HG03342 (cell line): ENCODE measurements at regions not wholly inside any gene's neighbourhood (a gene's known extent, or its start where the extent isn't known, plus 50 kb on each side); places are given as distances from the start of the nearest gene placed in this dataset.

Experiments
- ATAC-seq: cut with Tn5 transposase; IDR thresholded peaks from one replicate; pipeline ENCODE4 v1.9.1; 2021; ENCODE audit warnings: mild to moderate bottlenecking, moderate library complexity; ENCODE audit not compliant: unreplicated experiment

GRCh38 chr15:38878926-38879325, 314.3 kb upstream of the RASGRP1 start:
- no peak for ATAC-seq

- ATAC-seq: no peak
Observed at GRCh38 chr15:38879909-38880471, 315.4 kb upstream of the RASGRP1 start.

DNA sequence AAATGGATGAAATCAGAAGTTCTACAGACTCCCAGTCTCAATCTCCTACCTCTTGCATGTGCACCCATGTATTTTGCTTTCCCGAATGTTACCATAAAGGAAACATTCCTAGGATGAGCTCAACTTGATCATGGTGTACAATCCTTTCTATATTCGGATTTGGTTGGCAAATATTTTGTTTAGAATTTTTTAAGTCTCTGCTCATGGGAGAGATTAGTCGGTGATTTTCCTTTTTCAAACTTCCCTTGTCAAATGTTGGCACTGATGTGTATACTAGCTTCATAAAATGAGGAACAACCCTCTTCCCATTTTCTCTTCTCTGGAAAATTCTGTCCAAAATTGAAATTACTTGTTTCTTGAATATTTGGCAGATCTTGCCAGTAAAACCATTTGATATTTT, 317.6 kb upstream of the RASGRP1 start:
- no peak for ATAC-seq

GRCh38 chr15:38883987-38884386, 319.4 kb upstream of the RASGRP1 start:
- ATAC-seq: no peak

GRCh38 chr15:38885001-38885400, 320.4 kb upstream of the RASGRP1 start:
- ATAC-seq: no peak

- ATAC-seq: no peak
Observed at GRCh38 chr15:38885471-38885952, 320.9 kb upstream of the RASGRP1 start.

GRCh38 chr15:38886315-38887163, 321.9 kb upstream of the RASGRP1 start:
- no peak for ATAC-seq

DNA sequence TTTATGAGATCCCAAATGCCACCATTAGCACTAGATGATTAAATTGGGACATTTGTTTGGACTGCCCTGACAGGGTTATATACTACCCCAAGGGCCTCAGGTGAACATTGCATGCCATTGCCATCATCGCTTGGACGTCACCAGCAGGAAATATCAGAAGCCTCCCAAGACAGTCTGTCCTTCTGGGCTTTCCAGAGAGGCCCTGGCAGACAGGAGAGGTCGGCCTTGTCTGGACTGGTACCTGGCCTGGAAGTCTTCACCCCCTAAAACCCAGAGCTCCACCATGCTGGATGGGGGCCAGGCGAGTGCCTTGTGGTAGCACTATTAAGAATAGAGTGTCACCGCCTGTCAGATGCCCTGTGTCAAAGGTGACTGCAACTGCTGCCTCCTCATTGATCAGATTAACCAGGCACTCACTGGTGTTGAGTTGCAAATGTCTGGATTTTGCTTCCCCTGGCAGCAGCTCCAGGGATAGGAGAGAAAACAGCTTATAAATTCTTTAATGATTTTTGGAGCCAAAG, 324.1 kb upstream of the RASGRP1 start:
- ATAC-seq: no peak

- ATAC-seq: no peak
Observed at GRCh38 chr15:38890194-38890593, 325.6 kb upstream of the RASGRP1 start.

- ATAC-seq: no peak
Observed at GRCh38 chr15:38893925-38894242, 329.3 kb upstream of the RASGRP1 start.

DNA sequence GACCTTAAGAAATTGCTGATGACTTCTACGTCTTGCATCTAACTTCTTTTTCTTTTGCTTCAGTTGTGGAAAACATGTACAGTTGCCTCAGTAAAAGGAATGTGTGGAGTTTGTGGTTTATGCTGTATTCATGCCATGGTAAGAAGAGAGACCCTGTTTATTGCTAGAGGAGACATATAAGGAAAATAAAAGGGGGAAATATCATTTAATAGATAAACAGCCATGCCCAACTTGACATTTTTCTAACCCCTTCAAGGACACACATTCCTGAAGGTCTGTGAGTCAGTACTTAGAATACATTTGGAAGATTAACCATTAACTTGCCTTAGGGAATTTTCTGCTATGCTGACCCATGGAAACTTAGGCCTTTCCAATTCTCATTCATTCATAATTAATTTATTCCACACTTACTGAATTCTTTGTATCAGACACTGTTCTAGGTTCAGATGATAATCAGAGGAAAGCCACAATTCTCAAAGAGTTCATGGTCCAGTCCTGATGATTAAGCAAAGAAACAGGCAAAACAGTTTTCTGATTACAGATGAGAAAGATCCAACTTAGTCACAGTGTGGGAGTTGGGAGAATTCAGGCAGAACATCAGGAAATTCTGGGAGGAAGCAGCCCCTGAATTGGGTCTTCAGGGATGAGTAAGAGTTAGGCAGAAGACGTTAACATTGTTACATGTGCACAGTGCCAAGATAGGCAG, 329.8 kb upstream of the RASGRP1 start:
- no peak for ATAC-seq

DNA sequence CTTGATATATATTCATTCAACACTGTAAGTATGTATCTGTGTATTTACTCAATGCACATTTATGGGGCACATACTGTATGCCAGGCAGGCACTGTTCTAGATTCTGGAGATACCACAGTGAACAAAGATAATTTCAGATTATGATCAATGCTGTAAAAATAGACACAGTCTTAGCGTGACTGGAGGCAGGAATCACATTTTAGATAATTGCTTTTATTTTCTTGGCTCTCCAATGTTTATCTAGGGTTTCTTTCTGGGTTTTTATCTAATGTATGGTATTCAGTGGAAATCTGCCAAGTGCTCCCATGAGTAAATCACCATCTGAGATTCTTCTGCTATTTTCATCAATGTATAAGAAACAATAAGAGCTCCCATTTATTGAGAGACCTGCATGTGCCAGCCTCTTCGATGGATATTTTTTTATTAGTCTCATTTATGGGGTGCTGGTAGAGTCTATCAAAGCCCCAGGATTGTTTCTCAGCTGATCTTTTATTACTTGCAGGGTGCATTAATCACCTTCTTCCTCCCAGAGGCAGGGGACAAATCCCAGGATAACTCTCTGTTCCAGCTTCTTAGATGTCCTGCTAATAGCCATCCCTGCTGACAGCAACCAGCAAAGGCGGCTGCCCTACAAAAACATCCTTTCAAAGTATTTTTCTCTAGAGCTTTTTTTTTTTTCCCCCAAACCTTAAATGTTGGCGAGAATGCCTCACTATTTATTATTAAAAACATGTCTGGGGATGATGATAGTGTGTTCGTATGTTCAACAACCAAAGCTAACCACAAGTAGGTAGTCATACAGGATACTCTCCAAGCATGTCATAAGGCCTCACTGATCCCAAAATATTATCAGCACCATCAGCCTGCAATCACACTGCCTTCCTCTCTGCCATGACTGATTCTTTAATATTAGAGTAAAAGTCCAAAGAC, 331.0 kb upstream of the RASGRP1 start:
- ATAC-seq: no peak

- no peak for ATAC-seq
Observed at GRCh38 chr15:38896647-38897046, 332.0 kb upstream of the RASGRP1 start.

- ATAC-seq: no peak
Observed at GRCh38 chr15:38897551-38897950, 332.9 kb upstream of the RASGRP1 start.

- no peak for ATAC-seq
Observed at GRCh38 chr15:38898236-38898635, 333.6 kb upstream of the RASGRP1 start.

GRCh38 chr15:38899300-38899699, 334.7 kb upstream of the RASGRP1 start:
- ATAC-seq: no peak

GRCh38 chr15:38904298-38904697, 339.7 kb upstream of the RASGRP1 start:
- ATAC-seq: no peak

DNA sequence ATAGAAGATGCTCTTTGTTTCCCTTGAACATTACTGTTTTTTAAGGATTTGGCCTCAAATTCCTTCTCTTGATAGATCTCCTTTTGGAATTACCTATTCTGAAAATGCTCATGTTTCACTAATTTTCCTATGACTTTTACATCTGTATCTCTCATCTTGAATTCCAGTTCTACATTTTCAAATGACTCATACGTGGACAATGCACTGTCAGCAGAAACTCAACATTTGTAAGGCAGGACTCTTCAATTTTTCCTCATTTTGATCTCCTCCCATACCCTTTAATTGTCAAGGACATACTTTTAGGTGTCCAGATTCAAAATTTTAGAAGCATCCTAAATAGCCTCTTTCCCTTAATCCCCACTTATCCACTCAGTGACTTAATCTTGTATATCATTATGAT, 341.0 kb upstream of the RASGRP1 start:
- no peak for ATAC-seq

DNA sequence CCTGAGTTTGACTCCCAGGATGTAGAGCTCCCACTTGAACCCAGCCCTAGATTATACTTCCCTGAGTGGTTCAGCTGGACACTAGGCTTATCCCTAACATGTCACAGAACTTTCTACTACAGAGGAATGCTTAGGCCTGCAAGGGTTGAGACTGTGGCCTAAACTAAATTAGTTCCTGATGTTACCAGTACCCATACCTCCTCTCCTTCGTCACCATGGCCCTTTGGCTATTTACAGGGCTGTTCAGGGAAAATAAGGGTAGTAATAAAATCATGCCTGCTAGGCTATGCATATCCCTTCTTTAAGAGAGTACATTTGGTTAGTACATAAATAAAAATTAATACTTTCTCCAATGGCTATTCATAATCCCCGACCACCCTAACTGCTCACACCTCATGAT, 356.4 kb upstream of the RASGRP1 start:
- ATAC-seq: no peak

- ATAC-seq: no peak
Observed at GRCh38 chr15:38921471-38921870, 356.9 kb upstream of the RASGRP1 start.

DNA sequence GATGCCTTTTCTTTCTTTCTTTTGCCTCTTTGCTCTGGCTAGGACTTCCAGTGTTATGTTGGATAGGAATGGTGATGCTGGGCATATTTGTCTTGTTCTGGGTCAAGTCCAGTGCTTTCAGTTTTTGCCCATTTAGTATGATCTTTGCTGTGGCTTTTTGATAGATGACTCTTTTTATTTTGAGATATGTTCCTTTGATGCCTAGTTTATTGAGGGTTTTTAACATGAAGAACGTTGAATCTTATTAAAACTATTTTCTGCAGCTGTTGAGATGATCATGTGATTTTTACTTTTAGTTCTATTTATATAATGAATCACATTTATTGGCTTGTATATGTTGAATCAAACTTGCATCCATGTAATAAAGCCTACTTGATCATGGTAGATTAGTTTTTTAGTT, 363.8 kb upstream of the RASGRP1 start:
- no peak for ATAC-seq
